ENCODE measurements at regions not wholly inside any gene's neighbourhood (a gene's known extent, or its start where the extent isn't known, plus 50 kb on each side); places are given as distances from the start of the nearest gene placed in this dataset.
A peak's percentile ranks its signal among the peaks of the same experiment; 100 is the strongest.

DNA sequence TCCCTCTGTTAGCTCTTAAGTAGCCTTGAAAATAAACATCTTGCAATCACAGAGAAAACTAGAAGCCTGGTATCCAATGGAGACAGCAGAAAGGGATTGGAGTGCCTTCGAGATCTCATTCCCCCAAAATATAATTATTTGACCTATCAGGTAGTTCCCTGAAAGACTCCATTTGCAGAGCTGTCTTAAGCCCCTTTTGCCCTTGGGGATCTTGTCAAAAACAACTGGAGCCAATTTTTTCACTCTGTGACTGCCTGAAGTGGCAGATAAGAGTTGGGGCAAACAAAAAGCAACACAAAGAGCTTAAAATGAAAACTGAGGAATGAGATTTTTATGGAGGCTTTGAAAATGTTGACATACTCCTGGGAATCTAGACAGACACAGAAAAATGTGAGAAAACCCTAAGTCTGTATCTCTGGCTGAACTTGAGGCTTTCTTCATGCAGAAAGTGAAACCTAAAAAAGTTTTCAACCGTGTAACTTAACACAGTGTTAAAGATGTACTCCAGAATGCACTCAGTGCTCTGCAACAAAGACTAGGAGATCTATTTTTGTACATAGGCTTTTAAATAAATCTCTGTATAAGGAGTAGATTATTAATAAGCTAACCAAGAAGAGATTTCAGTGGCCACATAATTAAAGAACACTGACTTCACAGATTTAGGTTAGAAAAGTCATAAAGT lies 971.1 kb upstream of the MAN1A1 start:
- Histone ChIP-seq H3K27me3 (ENCODE audit: control insufficient read depth, insufficient read depth, low read length) (no peaks in the 10 kb centered on the region), H3K36me3 (ENCODE audit: control insufficient read depth, insufficient read depth, low read length) (no peaks in the 10 kb centered on the region), H3K4me3 (ENCODE audit: low read depth, low read length) (no peak overlapping the region)
- FAIRE-seq (no peak), DNase-seq (ENCODE audit: low read depth) (no peak)
- TF ChIP-seq, protein P1, sequence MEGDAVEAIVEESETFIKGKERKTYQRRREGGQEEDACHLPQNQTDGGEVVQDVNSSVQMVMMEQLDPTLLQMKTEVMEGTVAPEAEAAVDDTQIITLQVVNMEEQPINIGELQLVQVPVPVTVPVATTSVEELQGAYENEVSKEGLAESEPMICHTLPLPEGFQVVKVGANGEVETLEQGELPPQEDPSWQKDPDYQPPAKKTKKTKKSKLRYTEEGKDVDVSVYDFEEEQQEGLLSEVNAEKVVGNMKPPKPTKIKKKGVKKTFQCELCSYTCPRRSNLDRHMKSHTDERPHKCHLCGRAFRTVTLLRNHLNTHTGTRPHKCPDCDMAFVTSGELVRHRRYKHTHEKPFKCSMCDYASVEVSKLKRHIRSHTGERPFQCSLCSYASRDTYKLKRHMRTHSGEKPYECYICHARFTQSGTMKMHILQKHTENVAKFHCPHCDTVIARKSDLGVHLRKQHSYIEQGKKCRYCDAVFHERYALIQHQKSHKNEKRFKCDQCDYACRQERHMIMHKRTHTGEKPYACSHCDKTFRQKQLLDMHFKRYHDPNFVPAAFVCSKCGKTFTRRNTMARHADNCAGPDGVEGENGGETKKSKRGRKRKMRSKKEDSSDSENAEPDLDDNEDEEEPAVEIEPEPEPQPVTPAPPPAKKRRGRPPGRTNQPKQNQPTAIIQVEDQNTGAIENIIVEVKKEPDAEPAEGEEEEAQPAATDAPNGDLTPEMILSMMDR (IDR thresholded peaks at IDR 0.05; ENCODE audit: insufficient read depth, low read length, severe bottlenecking), result no peak

DNA sequence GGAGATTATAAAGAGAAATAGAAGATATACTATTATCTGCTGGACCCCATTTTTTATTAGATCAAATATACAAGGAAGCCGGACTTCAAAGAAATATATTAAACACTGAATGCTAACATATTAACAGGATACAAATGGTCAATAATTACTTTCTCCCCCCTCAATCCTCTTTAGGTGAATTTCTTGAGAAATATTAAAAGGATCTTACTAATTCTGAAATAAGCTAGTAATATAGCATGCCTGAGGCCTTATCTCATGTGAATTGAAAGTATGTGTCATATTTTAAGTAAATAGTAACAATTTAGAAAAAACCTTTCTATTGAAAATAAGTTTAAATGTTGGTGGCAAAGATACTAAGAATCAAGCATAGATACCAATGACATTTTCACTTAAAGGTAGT lies 954.7 kb upstream of the MAN1A1 start:
- no peaks in the 10 kb centered on the region for H3K27me3 ChIP-seq (ENCODE audit: control insufficient read depth, insufficient read depth, low read length)
- DNase-seq (ENCODE audit: low read depth) (peak; percentile 20), FAIRE-seq (no peak)
- TF ChIP-seq, protein P1 (IDR thresholded peaks at IDR 0.05; ENCODE audit: insufficient read depth, low read length, severe bottlenecking), result no peak
- H3K36me3 ChIP-seq (ENCODE audit: control insufficient read depth, insufficient read depth, low read length), result no peaks in the 10 kb centered on the region
- H3K4me3 ChIP-seq (ENCODE audit: low read depth, low read length), result no peak overlapping the region

DNA sequence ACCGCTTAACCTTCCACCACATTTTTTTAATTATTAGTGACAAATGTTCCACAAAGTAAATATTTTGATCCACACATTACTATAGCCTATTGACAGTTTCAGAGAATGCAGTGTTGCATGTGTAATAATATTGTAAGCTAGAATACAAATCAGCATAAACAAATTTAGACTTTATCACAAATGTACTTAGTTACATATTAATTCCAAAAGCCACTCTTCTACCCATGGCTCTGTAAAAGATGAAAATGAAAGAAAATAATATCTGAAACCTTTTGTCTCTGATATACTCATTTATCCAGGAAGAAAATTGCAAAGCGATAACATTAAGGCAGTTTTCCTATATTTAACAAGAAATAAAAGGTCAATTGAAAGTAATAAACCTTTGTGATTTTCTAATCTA lies 954.0 kb upstream of the MAN1A1 start:
- TF ChIP-seq, protein P1 (IDR thresholded peaks at IDR 0.05; ENCODE audit: insufficient read depth, low read length, severe bottlenecking), result no peak
- no peak for DNase-seq (ENCODE audit: low read depth)
- H3K4me3 ChIP-seq (ENCODE audit: low read depth, low read length), result no peak overlapping the region
- FAIRE-seq, result no peak
- no peaks in the 10 kb centered on the region for H3K27me3 ChIP-seq (ENCODE audit: control insufficient read depth, insufficient read depth, low read length)
- H3K36me3 ChIP-seq (ENCODE audit: control insufficient read depth, insufficient read depth, low read length), result no peaks in the 10 kb centered on the region

DNA sequence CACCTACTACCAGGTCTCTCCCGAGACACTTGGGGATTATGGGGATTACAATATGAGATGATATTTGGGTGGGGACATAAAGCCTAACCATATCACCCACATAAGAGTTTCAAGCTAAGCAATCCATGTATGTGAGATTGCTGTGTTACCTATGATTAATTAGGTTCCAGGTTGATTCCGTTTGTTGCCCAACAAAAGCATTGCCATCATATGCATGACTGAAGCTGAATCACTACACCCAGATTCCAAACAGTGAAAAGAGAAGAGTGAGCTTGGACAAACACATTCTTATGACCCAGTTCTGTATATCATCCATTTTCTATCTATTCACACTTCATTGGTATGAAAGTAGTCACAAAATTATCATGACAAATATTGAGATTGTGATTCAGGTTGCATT lies 952.5 kb upstream of the MAN1A1 start:
- H3K36me3 ChIP-seq (ENCODE audit: control insufficient read depth, insufficient read depth, low read length), result no peaks in the 10 kb centered on the region
- TF ChIP-seq, protein P1 (IDR thresholded peaks at IDR 0.05; ENCODE audit: insufficient read depth, low read length, severe bottlenecking), result no peak
- H3K4me3 ChIP-seq (ENCODE audit: low read depth, low read length), result no peak overlapping the region
- no peaks in the 10 kb centered on the region for H3K27me3 ChIP-seq (ENCODE audit: control insufficient read depth, insufficient read depth, low read length)
- FAIRE-seq (no peak), DNase-seq (ENCODE audit: low read depth) (peak; percentile 62)

DNA sequence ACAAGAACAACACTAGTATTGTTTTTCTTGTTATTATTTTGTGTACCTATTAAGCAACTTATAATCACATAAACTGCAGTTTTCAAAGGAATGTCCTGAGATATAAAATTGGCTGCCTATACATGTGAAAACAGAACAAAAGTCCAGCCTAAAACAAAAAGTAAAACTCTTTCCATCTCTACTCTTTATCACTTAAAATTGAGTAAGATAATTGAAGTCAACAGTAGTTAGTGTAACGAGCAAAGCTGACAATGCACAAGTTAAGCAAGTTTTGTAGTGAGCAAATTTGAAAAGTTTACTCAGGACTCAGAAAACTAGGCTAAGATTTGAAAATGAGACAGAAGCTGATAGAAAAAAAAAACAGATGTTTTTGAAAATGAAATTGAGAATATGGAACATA lies 941.4 kb upstream of the MAN1A1 start:
- Histone ChIP-seq H3K4me3 (ENCODE audit: low read depth, low read length) (no peak overlapping the region), H3K27me3 (ENCODE audit: control insufficient read depth, insufficient read depth, low read length) (no peaks in the 10 kb centered on the region), H3K36me3 (ENCODE audit: control insufficient read depth, insufficient read depth, low read length) (no peaks in the 10 kb centered on the region)
- TF ChIP-seq, protein P1 (IDR thresholded peaks at IDR 0.05; ENCODE audit: insufficient read depth, low read length, severe bottlenecking), result no peak
- no peak for DNase-seq (ENCODE audit: low read depth)
- FAIRE-seq, result no peak

DNA sequence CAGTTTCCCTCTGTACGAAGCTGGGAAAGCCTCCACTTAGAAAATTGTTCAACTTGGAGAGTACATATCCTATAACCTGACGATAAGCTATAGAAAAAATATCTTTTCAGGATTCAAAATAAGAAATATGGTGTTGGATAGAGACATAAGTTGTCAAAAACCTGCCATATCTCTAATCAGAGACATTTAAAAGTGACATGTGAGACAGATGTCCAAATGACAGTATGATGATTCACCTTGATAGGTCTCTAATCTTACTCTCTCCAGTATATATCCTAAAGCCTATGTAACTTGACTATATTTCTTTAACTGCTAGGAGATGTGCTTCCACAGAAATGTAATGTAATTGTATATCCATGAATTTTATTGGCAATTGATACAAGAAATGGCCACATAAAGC lies 932.4 kb upstream of the MAN1A1 start:
- Histone ChIP-seq H3K27me3 (ENCODE audit: control insufficient read depth, insufficient read depth, low read length) (no peaks in the 10 kb centered on the region), H3K36me3 (ENCODE audit: control insufficient read depth, insufficient read depth, low read length) (no peaks in the 10 kb centered on the region), H3K4me3 (ENCODE audit: low read depth, low read length) (no peak overlapping the region)
- TF ChIP-seq, protein P1 (IDR thresholded peaks at IDR 0.05; ENCODE audit: insufficient read depth, low read length, severe bottlenecking), result no peak
- FAIRE-seq, result no peak
- DNase-seq (ENCODE audit: low read depth), result no peak

Measured in bronchial epithelial cell (primary cell).